Heart left ventricle (tissue), 16 donors: ENCODE measurements at regions not wholly inside any gene's neighbourhood (a gene's known extent, or its start where the extent isn't known, plus 50 kb on each side); places are given as distances from the start of the nearest gene placed in this dataset.

Experiments
- ATAC-seq, 4 donors: fragments of 200-7000 bp; cut with Tn5 transposase; one replicate each; pipeline ENCODE4 v1.9.1; 2020 to 2022; ENCODE audit warnings: moderate library complexity in 4 of 4, mild to moderate bottlenecking in 3 of 4, moderate number of reproducible peaks in 1 of 4
- DNase-seq, 5 donors: peaks; one replicate each; pipeline ENCODE4 v3.0.0-alpha.2; 2020
- H3K27ac ChIP-seq, 12 donors: fragments of 200-600 bp; sonication (generic) in 4 of 12; one replicate each; pipeline versions ENCODE4 v1.5.0 to v1.8.0; 2016 to 2022; ENCODE audit warnings: mild to moderate bottlenecking in 2 of 12
- H3K27me3 ChIP-seq, 9 donors: fragments of 200-600 bp; sonication (generic) in 2 of 9; one replicate each; pipeline versions ENCODE4 v1.5.1 to v1.8.0; 2016 to 2022; ENCODE audit warnings: mild to moderate bottlenecking in 3 of 9
- H3K36me3 ChIP-seq, 9 donors: fragments of 200-600 bp; sonication (generic) in 2 of 9; one replicate each; pipeline versions ENCODE4 v1.5.0 to v1.8.0; 2018 to 2022; ENCODE audit warnings: mild to moderate bottlenecking in 2 of 9
- H3K4me1 ChIP-seq, 12 donors: fragments of 200-600 bp; sonication (generic) in 4 of 12; one replicate each; pipeline versions ENCODE4 v1.5.0 to v1.8.0; 2016 to 2022; ENCODE audit warnings: mild to moderate bottlenecking in 3 of 12
- H3K4me3 ChIP-seq, 12 donors: fragments of 200-600 bp; sonication (generic) in 4 of 12; one replicate each; pipeline versions ENCODE4 v1.5.0 to v1.8.0; 2017 to 2022; ENCODE audit warnings: mild to moderate bottlenecking in 9 of 12, moderate library complexity in 4 of 12
- H3K9me3 ChIP-seq, 12 donors: fragments of 200-600 bp; sonication (generic) in 4 of 12; one replicate each; pipeline versions ENCODE4 v1.5.0 to v1.8.0; 2016 to 2022; ENCODE audit warnings: mild to moderate bottlenecking in 1 of 12
- CTCF ChIP-seq, 12 donors: fragments of 200-600 bp; sonication (generic) in 4 of 12; IDR thresholded peaks; one replicate each; pipeline versions ENCODE4 v1.5.0 to v1.8.0; 2018 to 2022; ENCODE audit warnings: antibody characterized with exemption in 12 of 12, mild to moderate bottlenecking in 5 of 12
- POLR2A ChIP-seq, 2 donors: fragments of 450-650 bp; IDR thresholded peaks; one replicate each; pipeline ENCODE4 v1.6.1; 2017; ENCODE audit warnings: antibody characterized with exemption in 2 of 2, mild to moderate bottlenecking in 2 of 2, moderate library complexity in 2 of 2
- WGBS, 4 donors: extraction: QIAGEN DNeasy Blood & Tissue Kit in 2 of 4; methylation state at CpG; one replicate each; pipeline versions ENCODE4 v1.1.5 to v1.1.7; 2013 to 2018; 5-methylcytosine and 5-hydroxymethylcytosine counted together
- intact Hi-C, 10 donors: fragments of 100-400 bp; cut with DNase I; formaldehyde crosslinking; loops; one replicate each; pipeline versions ENCODE4 v1.11.1 to v1.14.2; 2022
- donor health status: ischemic (EF 13 %, LVEDD 7.1; RV severe dilation, severe dysfunction).
- donor health status: healthy with polysubstance abuse.
- donor health status: DM: no; HTN: yes; CAD: no.
- donor health status: DM: no; HTN: no; CAD: no.
- donor health status: ischemic (EF 25% LVEDD 6.9; RV normal size, moderate dysfunction).
- donor health status: ischemic (EF 25% LVEDD 5.7; RV mildly dilated, moderate dysfunction).
- donor health status: healthy.
- donor health status: DM: yes; HTN: yes; CAD: no.
- donor health status: ischemic (EF 35%, LVEDD 5.7; RV mildly dilated, moderate dysfunction).
- donor health status: nonischemic (EF 11% LVEDD 7.7; RV severe dilation, severe dysfunction).
- donor health status: DM: yes; HTN: yes; CAD: no.
- donor health status: PGD.
- donor health status: ischemic (EF 29% LVEDD 5.4; RV normal size, mild dysfunction).
- donor health status: nonischemic (EF 23%, LVEDD 6.1; RV moderate dilation, normal function).

GRCh38 chr10:47099474-47099873 is 188.2 kb downstream of the PTPN20 start:
- H3K27me3 ChIP-seq = no peaks in the 10 kb centered on the region
- no peak for DNase-seq
- intact Hi-C loops = loop anchor here in 1 of 10 donors (5.0 kb wide), 1 partner anchor 68 kb away; no protein-coding TSS in a partner anchor
- H3K27ac ChIP-seq = no peak overlapping the region
- peaks cover 0 to 5% (median 0%) of the 10 kb centered on the region in 12 donors for H3K9me3 ChIP-seq
- 89 to 97% (median 94%) methylated on average over 5 to 7 of the region's 7 CpGs for WGBS, 4 donors
- peaks cover 0 to 8% (median 0%) of the 10 kb centered on the region in 12 donors for H3K4me1 ChIP-seq
- no peak for TF ChIP-seq CTCF (IDR thresholded peaks at IDR 0.05)
- no peak for TF ChIP-seq POLR2A (IDR thresholded peaks at IDR 0.05)
- no peak for ATAC-seq
- H3K4me3 ChIP-seq = no peak overlapping the region
- no peaks in the 10 kb centered on the region for H3K36me3 ChIP-seq

DNA sequence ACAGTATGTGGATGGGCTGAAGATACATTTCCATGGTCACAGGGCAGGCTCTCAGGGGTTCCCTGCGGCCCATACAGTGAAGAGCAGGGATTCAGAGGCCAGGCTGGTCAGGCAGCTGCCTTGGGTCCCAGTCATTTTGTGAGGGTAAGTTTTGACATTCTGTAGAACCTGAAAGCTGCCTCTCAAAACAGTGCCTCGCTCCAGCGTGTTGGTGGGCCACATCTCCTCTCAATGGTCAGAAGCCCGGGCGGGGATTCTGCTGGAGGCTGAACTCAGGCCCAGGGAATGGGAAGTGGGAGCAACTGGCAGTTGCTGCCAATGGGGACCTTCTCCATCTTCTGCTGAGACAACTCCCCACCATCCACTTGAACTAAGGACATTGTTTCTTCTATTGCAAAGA is 190.0 kb downstream of the PTPN20 start:
- intact Hi-C loops = no loop called here
- TF ChIP-seq CTCF (IDR thresholded peaks at IDR 0.05) (no peak), POLR2A (IDR thresholded peaks at IDR 0.05) (no peak)
- H3K9me3 ChIP-seq = peaks cover 0 to 5% (median 0%) of the 10 kb centered on the region in 12 donors

DNA sequence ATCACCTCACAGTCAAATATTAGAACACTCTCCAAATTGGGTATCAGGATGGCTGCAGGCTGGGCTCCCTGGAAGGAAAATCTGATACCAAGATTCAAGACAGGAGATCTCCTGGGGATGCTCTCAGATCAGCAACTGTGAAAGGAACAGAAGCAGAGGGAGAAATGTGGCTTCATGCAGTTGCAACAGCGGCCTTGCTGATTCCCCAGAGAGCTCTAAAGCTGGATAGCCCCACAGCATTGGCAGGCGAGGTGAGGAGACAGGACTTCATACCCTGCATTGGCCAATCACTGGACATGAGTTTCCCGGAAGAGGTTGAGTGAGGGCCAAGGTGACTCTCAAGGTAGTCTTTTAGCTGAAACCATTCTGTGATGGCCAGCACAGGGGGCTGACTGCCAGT is 190.6 kb downstream of the PTPN20 start:
- no peak overlapping the region for H3K27ac ChIP-seq
- intact Hi-C loops = no loop called here
- no peak for ATAC-seq
- no peaks in the 10 kb centered on the region for H3K27me3 ChIP-seq
- peaks cover 0 to 5% (median 0%) of the 10 kb centered on the region in 12 donors for H3K9me3 ChIP-seq
- no peak for TF ChIP-seq POLR2A (IDR thresholded peaks at IDR 0.05)
- TF ChIP-seq CTCF (IDR thresholded peaks at IDR 0.05) = no peak
- H3K4me1 ChIP-seq = peaks cover 0 to 16% (median 0%) of the 10 kb centered on the region in 12 donors
- no peak overlapping the region for H3K4me3 ChIP-seq
- 74 to 82% (median 80%) methylated on average over 3 of the region's 3 CpGs for WGBS, 4 donors
- H3K36me3 ChIP-seq = no peaks in the 10 kb centered on the region
- no peak for DNase-seq

More for the DNA sequence above, 190.0 kb downstream of the PTPN20 start:
- WGBS, 4 donors = 84 to 95% (median 92%) methylated on average over 4 to 5 of the region's 5 CpGs
- Histone ChIP-seq H3K36me3 (no peaks in the 10 kb centered on the region), H3K27me3 (no peaks in the 10 kb centered on the region), H3K27ac (no peak overlapping the region), H3K4me3 (no peak overlapping the region), H3K4me1 (peaks cover 0 to 16% (median 0%) of the 10 kb centered on the region in 12 donors)
- no peak for ATAC-seq
- no peak for DNase-seq

DNA sequence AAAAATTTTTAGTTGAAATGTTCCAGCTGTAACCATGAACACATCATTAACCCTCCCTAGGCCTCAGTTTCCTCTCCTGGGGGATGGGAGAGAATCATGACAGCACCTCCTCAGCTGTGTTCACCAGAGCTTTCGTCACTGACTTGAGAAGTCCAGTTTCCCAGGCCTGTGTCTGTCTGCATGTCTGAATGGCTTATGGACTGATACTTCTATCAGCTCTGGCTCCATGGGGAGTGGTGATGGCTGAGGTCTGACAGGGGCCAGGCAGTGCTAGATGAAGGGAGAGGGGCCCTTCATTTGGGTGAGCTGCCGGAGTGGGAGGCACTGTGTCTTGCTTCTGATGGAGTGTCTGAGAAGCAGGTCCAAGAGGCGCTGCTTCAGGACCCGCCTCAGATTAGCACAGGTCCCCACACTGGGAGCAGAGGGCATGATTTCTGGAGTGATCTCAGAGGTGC is 192.9 kb downstream of the PTPN20 start:
- 70 to 83% (median 72%) methylated on average over 4 of the region's 4 CpGs for WGBS, 4 donors
- intact Hi-C loops = no loop called here
- Histone ChIP-seq H3K4me1 (peaks cover 0 to 16% (median 0%) of the 10 kb centered on the region in 12 donors), H3K36me3 (no peaks in the 10 kb centered on the region), H3K27me3 (no peaks in the 10 kb centered on the region), H3K4me3 (no peak overlapping the region), H3K27ac (peak overlapping the region in 1 of 12 donors; percentile 24), H3K9me3 (peaks cover 0 to 5% (median 0%) of the 10 kb centered on the region in 12 donors)
- DNase-seq (no peak), ATAC-seq (no peak)
- TF ChIP-seq POLR2A (IDR thresholded peaks at IDR 0.05) (no peak), CTCF (IDR thresholded peaks at IDR 0.05) (no peak)
